ENCODE measurements at regions not wholly inside any gene's neighbourhood (a gene's known extent, or its start where the extent isn't known, plus 50 kb on each side); places are given as distances from the start of the nearest gene placed in this dataset.

- TF ChIP-seq ELF4 (IDR thresholded peaks at IDR 0.05) (no peak), FOXA1 (IDR thresholded peaks at IDR 0.05) (no peak), FOXM1 (IDR thresholded peaks at IDR 0.05; ENCODE audit: borderline replicate concordance) (no peak), SP1 (IDR thresholded peaks at IDR 0.05) (no peak), FOXK2 (IDR thresholded peaks at IDR 0.05) (no peak), PKNOX1 (IDR thresholded peaks at IDR 0.05) (no peak), CTBP1 (IDR thresholded peaks at IDR 0.05; ENCODE audit: borderline replicate concordance) (no peak), BHLHE40 (IDR thresholded peaks at IDR 0.05; ENCODE audit: borderline replicate concordance) (no peak), ARNT (IDR thresholded peaks at IDR 0.05) (no peak), HDGF (IDR thresholded peaks at IDR 0.05; ENCODE audit: borderline replicate concordance) (no peak), SUZ12 (IDR thresholded peaks at IDR 0.05) (no peak), TARDBP (IDR thresholded peaks at IDR 0.05) (no peak), NFRKB (IDR thresholded peaks at IDR 0.05) (no peak), LEF1 (IDR thresholded peaks at IDR 0.05; ENCODE audit: borderline replicate concordance) (no peak)
Observed at GRCh38 chr12:85681333-85681732, 154.9 kb downstream of the RASSF9 start.
